GM18858 (cell line): ENCODE measurements at regions not wholly inside any gene's neighbourhood (a gene's known extent, or its start where the extent isn't known, plus 50 kb on each side); places are given as distances from the start of the nearest gene placed in this dataset.

Source experiments
- ATAC-seq: cut with Tn5 transposase; IDR thresholded peaks from one replicate; pipeline ENCODE4 v1.9.1; 2021; ENCODE audit not compliant: unreplicated experiment

- no peak for ATAC-seq
Measured at GRCh38 chr18:60662491-60662890, 289.9 kb upstream of the MC4R start.

DNA sequence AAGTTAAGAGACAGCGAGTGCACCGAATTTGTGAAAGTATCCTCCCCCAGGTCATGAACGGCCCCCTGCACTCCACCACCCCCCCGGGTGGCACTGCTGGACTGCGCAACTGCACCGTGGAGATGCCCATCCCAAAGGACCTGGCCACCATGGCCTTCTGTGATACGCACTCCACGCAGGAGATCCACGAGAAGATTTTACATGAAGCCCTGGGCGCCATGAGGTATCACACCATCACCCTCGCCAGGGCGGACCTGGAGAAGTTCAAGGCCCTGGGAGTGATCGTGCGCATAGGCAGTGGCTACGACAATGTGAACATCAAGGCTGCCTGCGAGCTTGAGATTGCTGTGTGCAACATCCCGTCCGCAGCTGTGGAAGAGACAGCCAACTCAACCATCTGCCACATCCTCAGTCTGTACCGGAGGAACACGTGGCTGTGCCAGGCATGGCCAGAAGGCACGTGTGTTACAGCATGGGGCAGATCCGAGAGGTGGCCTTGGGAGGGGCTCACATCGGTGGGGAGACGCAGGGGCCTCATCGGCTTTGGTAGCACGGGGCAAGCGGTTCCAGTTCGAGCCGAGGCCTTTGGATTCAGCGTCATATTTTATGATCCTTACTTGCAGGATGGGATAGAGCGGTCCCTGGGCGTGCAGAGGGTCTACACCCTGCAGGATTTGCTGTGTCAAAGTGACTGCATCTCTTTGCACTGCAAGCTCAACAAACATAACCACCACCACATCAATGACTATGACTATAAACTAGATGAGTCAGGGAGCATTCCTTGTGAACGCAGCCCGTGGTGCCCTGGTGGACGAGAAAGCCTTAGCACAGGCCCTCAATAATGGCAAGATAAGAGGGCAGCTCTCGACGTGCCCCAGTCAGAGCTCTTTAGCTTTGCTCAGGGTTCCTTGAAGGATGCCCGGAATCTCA lies 290.8 kb upstream of the MC4R start:
- ATAC-seq, result no peak

- peak; percentile 63 for ATAC-seq
Measured at GRCh38 chr18:60664736-60665135, 292.2 kb upstream of the MC4R start.

DNA sequence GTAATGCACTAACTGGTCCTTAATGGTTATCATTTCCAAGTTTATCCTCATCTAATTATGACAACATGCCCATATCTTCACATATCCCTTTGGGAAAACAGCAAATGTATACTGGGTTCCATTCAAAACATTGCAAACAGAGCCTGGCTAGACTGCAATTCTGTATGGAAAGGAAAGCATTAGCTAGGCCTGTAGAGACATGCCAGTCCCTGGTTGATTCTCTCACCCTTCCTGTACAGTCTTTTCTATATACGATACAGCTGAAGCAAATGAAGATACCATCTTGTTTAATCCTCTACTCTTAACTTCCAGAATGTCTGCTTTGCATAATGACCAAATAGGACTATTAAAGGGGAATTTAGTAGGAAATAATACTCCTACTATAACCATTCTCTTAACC lies 294.4 kb upstream of the MC4R start:
- no peak for ATAC-seq

- no peak for ATAC-seq
Measured at GRCh38 chr18:60668583-60668982, 296.0 kb upstream of the MC4R start.

DNA sequence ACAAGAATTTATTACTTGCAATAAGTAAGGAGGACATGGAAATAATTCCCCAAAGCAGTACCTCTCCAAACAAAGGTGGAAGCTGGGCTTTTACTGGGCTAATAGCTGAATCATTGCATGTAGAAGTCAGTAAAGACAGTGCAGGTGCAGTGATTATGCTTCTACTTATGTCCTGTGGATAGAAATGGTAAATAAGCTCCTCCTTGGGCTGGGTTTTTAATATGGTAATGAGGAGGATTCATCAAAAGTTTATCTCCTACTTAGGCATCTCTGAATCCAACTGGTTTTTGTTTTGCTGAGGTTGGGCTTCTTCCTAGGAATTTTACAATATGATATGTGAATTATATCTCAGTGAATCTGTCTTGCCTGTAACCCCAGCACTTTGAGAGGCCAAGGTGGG lies 297.4 kb upstream of the MC4R start:
- ATAC-seq, result no peak

DNA sequence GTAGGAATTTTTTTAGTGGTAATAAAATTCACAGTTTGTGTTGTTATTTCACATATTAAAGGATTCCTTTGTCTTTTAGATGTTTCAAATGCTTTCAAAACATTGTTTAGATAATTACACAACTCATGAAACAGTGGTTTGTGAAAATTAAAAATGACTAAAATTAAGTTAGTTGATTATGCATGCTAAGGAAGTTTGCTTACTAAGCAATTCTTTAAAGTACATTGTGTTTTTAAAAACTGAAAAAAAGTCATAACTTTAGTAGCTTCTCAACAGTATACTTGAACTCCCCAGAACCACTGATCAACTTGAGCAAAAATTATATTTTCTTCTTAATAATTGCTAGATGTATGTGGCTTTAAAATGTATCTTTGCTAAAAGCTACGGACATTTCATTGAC lies 298.4 kb upstream of the MC4R start:
- no peak for ATAC-seq

DNA sequence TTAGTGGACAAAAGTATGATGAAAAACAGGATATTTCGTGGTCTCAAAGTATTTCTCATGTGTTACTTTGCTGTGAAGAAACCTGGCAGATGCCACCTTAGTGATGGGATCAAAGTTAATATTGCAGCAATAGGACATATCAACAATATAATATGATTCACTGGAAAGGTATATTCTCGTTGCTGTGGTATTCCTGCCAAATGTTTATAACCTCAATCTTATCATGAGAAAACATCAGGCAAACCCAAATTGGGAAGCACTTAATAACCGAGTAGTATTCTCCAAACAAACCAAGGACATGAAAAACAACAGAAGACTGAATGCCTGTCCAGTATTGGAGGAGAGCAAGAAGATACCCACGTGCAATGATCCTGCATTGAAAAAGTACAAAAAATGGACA lies 302.6 kb upstream of the MC4R start:
- ATAC-seq, result no peak

DNA sequence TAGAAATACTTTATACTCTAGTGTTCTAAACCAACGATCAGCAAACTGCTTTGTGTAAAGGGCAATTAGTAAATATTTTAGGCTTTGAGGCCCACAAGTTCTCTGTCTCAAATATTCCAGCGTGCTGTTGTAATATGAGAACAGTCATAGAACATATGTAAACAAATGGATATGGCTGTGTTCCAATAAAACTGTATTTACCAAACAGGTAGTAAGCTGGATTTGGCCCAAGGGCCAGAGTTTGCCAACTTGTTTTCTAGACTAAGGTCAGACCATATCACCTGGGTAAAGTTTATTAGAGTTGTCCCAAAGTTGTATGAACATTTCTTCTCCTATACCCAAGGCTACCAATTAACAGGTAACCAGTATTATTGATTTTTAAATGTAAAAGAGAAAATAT lies 303.2 kb upstream of the MC4R start:
- no peak for ATAC-seq

GRCh38 chr18:60676815-60677214 lies 304.2 kb upstream of the MC4R start:
- ATAC-seq, result no peak

DNA sequence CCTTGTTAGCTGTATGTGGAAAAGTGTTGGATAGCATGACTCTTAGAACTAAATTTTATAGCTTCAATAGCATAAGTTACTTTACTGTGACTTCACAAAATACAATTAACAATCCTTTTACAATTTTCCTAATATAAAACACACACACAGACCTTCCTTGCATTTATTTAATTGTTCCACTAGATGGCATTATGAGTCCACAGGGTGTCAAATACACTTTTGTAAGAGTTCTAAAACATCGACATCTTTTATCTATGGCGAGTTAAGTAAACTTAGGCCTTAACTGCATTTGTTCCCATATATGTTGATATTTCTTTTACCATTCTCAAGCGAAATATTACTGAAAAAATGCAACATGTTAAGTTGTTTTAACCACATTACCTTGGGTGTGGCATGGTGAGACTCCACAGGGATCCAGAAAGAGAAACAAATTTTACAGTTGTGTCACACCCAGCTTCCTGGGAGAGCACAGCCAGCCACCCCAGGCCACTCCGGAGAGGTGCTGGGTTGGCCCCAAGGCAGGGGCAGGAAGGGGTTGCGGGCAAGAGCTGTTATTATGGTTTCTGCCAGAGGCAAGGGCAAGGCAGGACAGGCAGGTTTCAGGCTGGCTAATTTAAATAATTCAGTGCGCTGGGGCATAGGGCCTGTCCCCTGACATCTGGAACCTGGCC lies 312.4 kb upstream of the MC4R start:
- no peak for ATAC-seq

DNA sequence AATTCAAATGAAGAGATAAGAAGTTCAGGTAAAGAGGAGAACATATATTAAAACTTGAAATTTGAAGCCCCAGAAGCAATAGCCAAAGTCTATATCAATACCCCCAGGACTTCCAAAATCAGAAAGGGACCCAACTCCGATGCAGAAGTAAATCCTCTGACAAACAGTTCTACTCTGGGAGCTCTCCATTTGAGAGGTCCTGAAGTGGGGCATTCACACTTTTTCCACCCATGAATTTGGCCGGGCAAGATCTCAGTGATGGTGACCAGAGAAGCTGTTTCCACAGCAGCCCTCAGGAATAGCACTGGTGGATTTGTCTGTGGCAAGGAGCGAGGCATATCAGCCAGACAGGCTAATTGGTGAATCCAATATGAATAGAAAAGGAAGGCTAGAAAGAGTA lies 313.6 kb upstream of the MC4R start:
- ATAC-seq, result no peak

DNA sequence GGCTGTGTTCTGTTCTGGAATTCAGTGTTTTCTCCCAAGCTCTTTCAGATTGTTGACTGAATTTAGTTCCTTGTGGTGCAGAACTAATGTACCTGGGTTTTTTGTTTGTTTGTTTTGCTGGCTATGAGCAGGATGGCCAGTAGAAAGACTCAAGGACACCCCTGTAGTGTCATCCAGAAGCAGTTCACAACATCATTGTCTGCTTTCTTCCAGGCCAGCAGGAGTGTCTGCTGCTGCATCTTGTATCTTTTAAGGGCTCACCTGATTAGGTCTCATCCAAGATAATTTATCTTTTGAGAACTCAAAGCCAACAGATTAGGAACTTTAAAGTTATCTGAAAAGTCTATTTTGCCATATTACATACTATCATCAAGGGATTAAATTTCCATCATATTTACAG lies 318.5 kb upstream of the MC4R start:
- ATAC-seq, result no peak

DNA sequence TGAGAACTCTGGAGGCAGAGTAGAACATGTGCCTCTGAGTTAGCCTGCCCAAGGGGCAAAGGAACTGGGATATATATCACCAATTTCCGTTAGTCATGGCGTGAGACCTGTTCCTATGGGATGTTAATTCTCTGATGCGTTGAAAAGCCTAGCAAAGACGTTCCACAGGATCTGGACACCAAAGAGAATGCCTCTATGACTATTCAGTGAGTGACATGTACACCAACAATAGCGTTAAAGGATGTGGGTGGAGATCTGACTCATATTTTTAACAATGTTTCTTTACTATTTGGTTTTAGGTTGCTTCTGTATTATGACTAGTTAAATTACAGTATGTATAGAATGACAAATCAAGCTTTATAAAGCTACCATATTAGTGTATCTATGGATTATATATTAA lies 320.9 kb upstream of the MC4R start:
- no peak for ATAC-seq

DNA sequence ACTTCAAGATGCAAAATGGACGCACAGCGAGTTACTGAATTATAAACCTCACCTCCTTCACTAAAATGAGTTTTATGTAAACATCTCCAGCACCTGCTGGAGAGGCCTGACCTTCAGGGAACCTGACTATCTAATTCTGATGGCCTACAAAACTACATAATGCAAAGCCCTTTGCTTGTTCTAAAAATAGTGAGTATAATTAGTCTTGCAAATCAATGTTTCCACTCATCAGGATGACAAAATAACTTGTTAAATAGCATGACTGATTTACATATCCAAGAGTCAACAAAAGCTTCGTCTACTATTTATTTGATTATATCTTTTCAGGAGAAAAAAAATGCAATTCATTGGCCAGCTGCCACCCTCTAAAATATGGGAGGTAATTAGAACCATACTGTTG lies 326.3 kb upstream of the MC4R start:
- no peak for ATAC-seq

DNA sequence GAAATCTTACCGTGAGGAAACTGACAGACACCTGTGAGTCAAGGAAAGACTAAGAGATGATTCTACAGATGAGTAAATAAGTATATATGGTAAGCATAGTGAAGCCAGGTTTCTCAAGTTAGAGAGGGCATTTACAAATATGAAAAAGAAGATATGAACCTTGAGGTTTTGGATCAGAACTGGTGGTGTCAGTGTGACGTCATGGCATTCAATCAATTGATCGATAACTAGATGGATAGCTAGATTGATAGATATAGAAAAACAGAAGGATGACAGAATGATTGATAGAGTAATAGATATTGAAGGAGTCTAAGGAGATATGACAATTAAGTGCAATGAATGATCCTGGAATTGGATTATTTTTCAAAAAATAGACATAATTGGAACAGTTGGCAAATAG lies 350.2 kb upstream of the MC4R start:
- no peak for ATAC-seq

DNA sequence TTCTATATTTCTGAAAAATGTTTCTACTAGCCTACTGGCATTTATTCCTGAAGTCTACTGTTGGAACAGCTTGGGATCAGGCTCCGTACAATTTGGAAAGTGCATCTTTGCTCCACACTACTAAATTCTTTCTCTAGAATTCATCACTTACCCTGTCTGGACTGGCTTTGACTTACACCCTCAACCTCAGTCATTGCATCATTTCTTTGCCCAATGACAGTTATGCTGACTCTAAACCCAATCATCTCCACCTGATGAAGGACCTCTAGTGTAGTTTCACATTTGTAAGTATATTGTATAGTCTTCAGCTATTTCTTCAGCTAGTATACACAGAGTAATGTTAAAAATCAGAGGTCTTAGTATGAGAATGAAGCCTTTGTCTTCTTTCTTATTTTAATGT lies 359.6 kb upstream of the MC4R start:
- no peak for ATAC-seq

DNA sequence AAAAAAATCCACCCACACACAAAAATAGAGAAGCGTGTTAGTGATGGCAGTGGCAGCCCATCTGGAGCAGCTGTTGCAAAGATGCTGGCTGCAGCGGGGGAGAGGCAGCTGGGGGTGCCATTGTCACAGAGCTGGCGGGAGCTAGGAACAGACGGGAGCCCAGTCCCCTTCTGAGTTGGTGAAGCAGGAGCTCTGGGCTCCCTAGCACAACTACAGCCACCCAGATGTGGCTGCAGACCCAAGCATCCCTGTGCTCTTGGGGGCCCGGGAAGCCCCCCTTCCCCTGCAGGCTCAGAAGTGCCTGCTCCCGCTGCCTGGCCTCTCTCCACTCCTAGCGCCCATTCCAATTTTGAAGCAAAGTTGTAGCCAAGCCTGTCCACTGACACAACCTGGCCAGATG lies 366.6 kb upstream of the MC4R start:
- ATAC-seq, result no peak

GRCh38 chr18:60740313-60740712 lies 367.7 kb upstream of the MC4R start:
- ATAC-seq, result no peak

- ATAC-seq, result no peak
Measured at GRCh38 chr18:60746491-60746890, 373.9 kb upstream of the MC4R start.

GRCh38 chr18:60746919-60747318 lies 374.3 kb upstream of the MC4R start:
- no peak for ATAC-seq

GRCh38 chr18:60753753-60754152 lies 381.2 kb upstream of the MC4R start:
- ATAC-seq, result no peak
